SK-N-SH (cell line): ENCODE measurements at regions not wholly inside any gene's neighbourhood (a gene's known extent, or its start where the extent isn't known, plus 50 kb on each side); places are given as distances from the start of the nearest gene placed in this dataset.

ENCODE experiments used
- CTCF ChIA-PET: fragments of 300-600, 350-600 bp; formaldehyde crosslinking; extraction: SDS; loops from one replicate; lab custom pipeline; 2021; lab: Yijun Ruan, JAX
- POLR2A ChIA-PET: fragments of 350-600 bp; sonication (Branson Sonifier 250); formaldehyde crosslinking; extraction: SDS; loops from one replicate; lab custom pipeline; 2020; ENCODE audit warnings: antibody characterized with exemption, inconsistent platforms; lab: Yijun Ruan, JAX
- DNase-seq: peaks from one replicate; pipeline ENCODE4 v3.0.0; 2012
- H2AFZ ChIP-seq: fragments of 200-600 bp; sonication (generic); 2 replicates; pipeline ENCODE4 v1.8.1; 2016; ENCODE audit warnings: antibody characterized with exemption, mild to moderate bottlenecking, low read depth
- H3F3A ChIP-seq: fragments of 200-600 bp; sonication (generic); replicated peaks from 2 replicates; pipeline ENCODE3; 2016; ENCODE audit warnings: antibody characterized with exemption, mild to moderate bottlenecking; ENCODE audit not compliant: insufficient read depth
- H3K27ac ChIP-seq, 2 experiments: fragments of 200-500 bp in 1 of 2; fragments of 200-600 bp in 1 of 2; sonication (Bioruptor generic) in 1 of 2; sonication (generic), shearing (Covaris generic) in 1 of 2; 2 replicates each; pipeline versions ENCODE4 v1.5.1 to v1.6.1; 2014 to 2016; ENCODE audit warnings: low read depth in 2 of 2, inconsistent platforms in 1 of 2, low read length in 1 of 2, mild to moderate bottlenecking in 1 of 2, mixed read lengths in 1 of 2
- H3K27me3 ChIP-seq: fragments of 200-600 bp; sonication (generic), shearing (Covaris generic); 2 replicates; pipeline ENCODE4 v1.6.1; 2016; ENCODE audit warnings: mixed run types; ENCODE audit not compliant: insufficient read depth
- H3K36me3 ChIP-seq, 2 experiments: fragments of 200-500 bp in 1 of 2; fragments of 200-600 bp in 1 of 2; sonication (Bioruptor generic) in 1 of 2; sonication (generic) in 1 of 2; replicated peaks in 1 of 2; 2 replicates each; pipeline versions ENCODE3 to v1.5.1; 2014 to 2016; ENCODE audit warnings: low read length in 1 of 2, mild to moderate bottlenecking in 1 of 2; ENCODE audit not compliant: insufficient read depth in 2 of 2, control insufficient read depth in 1 of 2
- H3K4me1 ChIP-seq, 2 experiments: fragments of 200-500 bp in 1 of 2; fragments of 200-600 bp in 1 of 2; sonication (Bioruptor generic) in 1 of 2; sonication (generic), shearing (Covaris generic) in 1 of 2; 2 replicates each; pipeline versions ENCODE4 v1.5.1 to v1.6.1; 2014 to 2016; ENCODE audit warnings: low read depth in 1 of 2, low read length in 1 of 2, mixed run types in 1 of 2; ENCODE audit not compliant: insufficient read depth in 2 of 2, control insufficient read depth in 1 of 2
- H3K4me2 ChIP-seq: fragments of 200-600 bp; sonication (generic), shearing (Covaris generic); 2 replicates; pipeline ENCODE4 v1.6.1; 2017; ENCODE audit warnings: mixed run types
- H3K4me3 ChIP-seq, 2 experiments: fragments of 200-500 bp in 1 of 2; fragments of 200-600 bp in 1 of 2; sonication (Bioruptor generic) in 1 of 2; sonication (generic), shearing (Covaris generic) in 1 of 2; 2 replicates each; pipeline versions ENCODE4 v1.5.1 to v1.8.1; 2014 to 2016; ENCODE audit warnings: low read depth in 2 of 2, inconsistent platforms in 1 of 2, low read length in 1 of 2, mild to moderate bottlenecking in 1 of 2, mixed read lengths in 1 of 2, moderate library complexity in 1 of 2
- H3K79me2 ChIP-seq: fragments of 200-600 bp; sonication (generic); 2 replicates; pipeline ENCODE4 v1.8.1; 2017; ENCODE audit warnings: mild to moderate bottlenecking; ENCODE audit not compliant: insufficient read depth
- H3K9ac ChIP-seq: fragments of 200-600 bp; sonication (generic); 2 replicates; pipeline ENCODE4 v1.6.1; 2017; ENCODE audit warnings: mixed run types
- H3K9me2 ChIP-seq: fragments of 200-600 bp; sonication (generic); 2 replicates; pipeline ENCODE4 v1.6.1; 2017; ENCODE audit warnings: mixed run types
- H3K9me3 ChIP-seq: fragments of 200-600 bp; sonication (generic); 2 replicates; pipeline ENCODE4 v1.6.1; 2017; ENCODE audit warnings: mixed run types, mild to moderate bottlenecking, moderate library complexity
- H4K20me1 ChIP-seq: fragments of 200-600 bp; sonication (generic); 2 replicates; pipeline ENCODE4 v1.6.1; 2017; ENCODE audit warnings: mild to moderate bottlenecking, mixed run types; ENCODE audit not compliant: insufficient read depth
- CHD2 ChIP-seq: fragments of 150-350 bp; IDR thresholded peaks from 2 replicates; pipeline ENCODE4 v1.6.1; 2018; ENCODE audit warnings: low read length; ENCODE audit not compliant: partially characterized antibody
- GATA2 ChIP-seq: sonication (generic); formaldehyde crosslinking; IDR thresholded peaks from 2 replicates; pipeline ENCODE4 v1.5.0; 2020; ENCODE audit warnings: mild to moderate bottlenecking, missing genetic modification reagents
- MEF2A ChIP-seq: IDR thresholded peaks from 2 replicates; pipeline ENCODE4 v1.4.0; 2012; ENCODE audit warnings: low read depth, borderline replicate concordance
- NRF1 ChIP-seq: IDR thresholded peaks from 2 replicates; pipeline ENCODE4 v1.6.1; 2012; ENCODE audit warnings: low read depth, mild to moderate bottlenecking, low read length
- RCOR1 ChIP-seq: fragments of 150-350 bp; IDR thresholded peaks from 2 replicates; pipeline ENCODE4 v1.6.1; 2017; ENCODE audit warnings: antibody characterized with exemption, low read length
- RFX5 ChIP-seq: IDR thresholded peaks from 2 replicates; pipeline ENCODE4 v1.6.1; 2012; ENCODE audit warnings: mild to moderate bottlenecking, improper control_type of control experiment, low read length
- RXRA ChIP-seq: IDR thresholded peaks from 2 replicates; pipeline ENCODE4 v1.4.0; 2012; ENCODE audit warnings: low read depth, mild to moderate bottlenecking, borderline replicate concordance
- TAF1 ChIP-seq: IDR thresholded peaks from 2 replicates; pipeline ENCODE4 v1.6.1; 2012; ENCODE audit warnings: low read depth, mild to moderate bottlenecking, low read length, moderate library complexity, borderline replicate concordance
- TCF12 ChIP-seq: IDR thresholded peaks from 2 replicates; pipeline ENCODE4 v1.4.0; 2012
- YY1 ChIP-seq: IDR thresholded peaks from 2 replicates; pipeline ENCODE4 v1.4.0; 2012; ENCODE audit warnings: low read depth, mild to moderate bottlenecking
- WGBS: methylation state at CpG from one replicate; pipeline ENCODE4 v1.1.6; 2017; ENCODE audit warnings: low lambda C conversion rate; 5-methylcytosine and 5-hydroxymethylcytosine counted together
- TF ChIP-seq, protein P1 (sequence below): fragments of 150-350 bp; IDR thresholded peaks from 2 replicates; pipeline ENCODE4 v1.6.1; 2016; ENCODE audit warnings: mild to moderate bottlenecking, low read depth, low read length
- TF ChIP-seq, protein P2 (sequence below): fragments of 200-600 bp; sonication (generic); IDR thresholded peaks from 2 replicates; pipeline ENCODE4 v1.6.1; 2017; ENCODE audit warnings: antibody characterized with exemption, mild to moderate bottlenecking, moderate library complexity
- TF ChIP-seq, protein P3 (sequence below): IDR thresholded peaks from 2 replicates; pipeline ENCODE4 v1.6.1; 2012; ENCODE audit warnings: mild to moderate bottlenecking, low read depth, low read length, moderate library complexity
- TF ChIP-seq, protein P4 (sequence below): IDR thresholded peaks from 2 replicates; pipeline ENCODE4; 2012
- TF ChIP-seq, protein P5 (sequence below): IDR thresholded peaks from 2 replicates; pipeline ENCODE4 v1.4.0; 2012; ENCODE audit warnings: low read depth, borderline replicate concordance
- TF ChIP-seq, protein P6 (sequence below): IDR thresholded peaks from 2 replicates; pipeline ENCODE4 v1.4.0; 2012; ENCODE audit warnings: low read depth, borderline replicate concordance

DNA sequence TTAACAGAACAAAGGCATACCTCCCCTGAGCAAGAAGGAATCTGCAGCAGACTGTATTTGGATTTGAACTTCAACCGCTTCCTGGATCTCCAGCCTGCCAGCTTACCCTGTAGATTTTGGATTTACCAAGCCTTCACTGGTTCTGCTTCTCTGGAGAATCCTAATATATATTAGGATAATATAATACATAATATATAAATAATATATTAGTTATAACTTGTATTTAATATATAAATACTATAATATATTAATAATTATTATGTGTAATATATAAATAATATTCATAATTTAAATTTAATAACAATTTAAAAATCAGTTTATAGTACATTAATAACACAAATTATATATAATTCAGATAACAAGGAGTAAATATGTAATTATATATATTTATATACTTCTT, 121.4 kb downstream of the COX18 start:
- Histone ChIP-seq H3K9me3 (no peaks in the 10 kb centered on the region), H3K27me3 (no peaks in the 10 kb centered on the region), H3K27ac (no peak overlapping the region), H4K20me1 (no peaks in the 10 kb centered on the region), H3K4me2 (no peak overlapping the region), H2AFZ (no peak overlapping the region), H3K4me3 (no peak overlapping the region), H3F3A (peaks cover 19% of the 10 kb centered on the region), H3K79me2 (no peaks in the 10 kb centered on the region), H3K36me3 (no peaks in the 10 kb centered on the region), H3K9me2 (no peaks in the 10 kb centered on the region), H3K9ac (no peak overlapping the region), H3K4me1 (no peaks in the 10 kb centered on the region; a peak in 1 of 4 replicates)
- CTCF ChIA-PET: no interaction called here
- DNase-seq: no peak
- TF ChIP-seq, protein P1, sequence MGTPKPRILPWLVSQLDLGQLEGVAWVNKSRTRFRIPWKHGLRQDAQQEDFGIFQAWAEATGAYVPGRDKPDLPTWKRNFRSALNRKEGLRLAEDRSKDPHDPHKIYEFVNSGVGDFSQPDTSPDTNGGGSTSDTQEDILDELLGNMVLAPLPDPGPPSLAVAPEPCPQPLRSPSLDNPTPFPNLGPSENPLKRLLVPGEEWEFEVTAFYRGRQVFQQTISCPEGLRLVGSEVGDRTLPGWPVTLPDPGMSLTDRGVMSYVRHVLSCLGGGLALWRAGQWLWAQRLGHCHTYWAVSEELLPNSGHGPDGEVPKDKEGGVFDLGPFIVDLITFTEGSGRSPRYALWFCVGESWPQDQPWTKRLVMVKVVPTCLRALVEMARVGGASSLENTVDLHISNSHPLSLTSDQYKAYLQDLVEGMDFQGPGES: no peak
- TF ChIP-seq TCF12 (no peak), RFX5 (no peak), NRF1 (no peak), GATA2 (no peak), CHD2 (no peak)
- TF ChIP-seq, protein P2, sequence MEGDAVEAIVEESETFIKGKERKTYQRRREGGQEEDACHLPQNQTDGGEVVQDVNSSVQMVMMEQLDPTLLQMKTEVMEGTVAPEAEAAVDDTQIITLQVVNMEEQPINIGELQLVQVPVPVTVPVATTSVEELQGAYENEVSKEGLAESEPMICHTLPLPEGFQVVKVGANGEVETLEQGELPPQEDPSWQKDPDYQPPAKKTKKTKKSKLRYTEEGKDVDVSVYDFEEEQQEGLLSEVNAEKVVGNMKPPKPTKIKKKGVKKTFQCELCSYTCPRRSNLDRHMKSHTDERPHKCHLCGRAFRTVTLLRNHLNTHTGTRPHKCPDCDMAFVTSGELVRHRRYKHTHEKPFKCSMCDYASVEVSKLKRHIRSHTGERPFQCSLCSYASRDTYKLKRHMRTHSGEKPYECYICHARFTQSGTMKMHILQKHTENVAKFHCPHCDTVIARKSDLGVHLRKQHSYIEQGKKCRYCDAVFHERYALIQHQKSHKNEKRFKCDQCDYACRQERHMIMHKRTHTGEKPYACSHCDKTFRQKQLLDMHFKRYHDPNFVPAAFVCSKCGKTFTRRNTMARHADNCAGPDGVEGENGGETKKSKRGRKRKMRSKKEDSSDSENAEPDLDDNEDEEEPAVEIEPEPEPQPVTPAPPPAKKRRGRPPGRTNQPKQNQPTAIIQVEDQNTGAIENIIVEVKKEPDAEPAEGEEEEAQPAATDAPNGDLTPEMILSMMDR: no peak
- TF ChIP-seq, protein P3, sequence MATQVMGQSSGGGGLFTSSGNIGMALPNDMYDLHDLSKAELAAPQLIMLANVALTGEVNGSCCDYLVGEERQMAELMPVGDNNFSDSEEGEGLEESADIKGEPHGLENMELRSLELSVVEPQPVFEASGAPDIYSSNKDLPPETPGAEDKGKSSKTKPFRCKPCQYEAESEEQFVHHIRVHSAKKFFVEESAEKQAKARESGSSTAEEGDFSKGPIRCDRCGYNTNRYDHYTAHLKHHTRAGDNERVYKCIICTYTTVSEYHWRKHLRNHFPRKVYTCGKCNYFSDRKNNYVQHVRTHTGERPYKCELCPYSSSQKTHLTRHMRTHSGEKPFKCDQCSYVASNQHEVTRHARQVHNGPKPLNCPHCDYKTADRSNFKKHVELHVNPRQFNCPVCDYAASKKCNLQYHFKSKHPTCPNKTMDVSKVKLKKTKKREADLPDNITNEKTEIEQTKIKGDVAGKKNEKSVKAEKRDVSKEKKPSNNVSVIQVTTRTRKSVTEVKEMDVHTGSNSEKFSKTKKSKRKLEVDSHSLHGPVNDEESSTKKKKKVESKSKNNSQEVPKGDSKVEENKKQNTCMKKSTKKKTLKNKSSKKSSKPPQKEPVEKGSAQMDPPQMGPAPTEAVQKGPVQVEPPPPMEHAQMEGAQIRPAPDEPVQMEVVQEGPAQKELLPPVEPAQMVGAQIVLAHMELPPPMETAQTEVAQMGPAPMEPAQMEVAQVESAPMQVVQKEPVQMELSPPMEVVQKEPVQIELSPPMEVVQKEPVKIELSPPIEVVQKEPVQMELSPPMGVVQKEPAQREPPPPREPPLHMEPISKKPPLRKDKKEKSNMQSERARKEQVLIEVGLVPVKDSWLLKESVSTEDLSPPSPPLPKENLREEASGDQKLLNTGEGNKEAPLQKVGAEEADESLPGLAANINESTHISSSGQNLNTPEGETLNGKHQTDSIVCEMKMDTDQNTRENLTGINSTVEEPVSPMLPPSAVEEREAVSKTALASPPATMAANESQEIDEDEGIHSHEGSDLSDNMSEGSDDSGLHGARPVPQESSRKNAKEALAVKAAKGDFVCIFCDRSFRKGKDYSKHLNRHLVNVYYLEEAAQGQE: no peak
- WGBS: 80% methylated on average over 1 of the region's 1 CpG
- POLR2A ChIA-PET: no interaction called here

DNA sequence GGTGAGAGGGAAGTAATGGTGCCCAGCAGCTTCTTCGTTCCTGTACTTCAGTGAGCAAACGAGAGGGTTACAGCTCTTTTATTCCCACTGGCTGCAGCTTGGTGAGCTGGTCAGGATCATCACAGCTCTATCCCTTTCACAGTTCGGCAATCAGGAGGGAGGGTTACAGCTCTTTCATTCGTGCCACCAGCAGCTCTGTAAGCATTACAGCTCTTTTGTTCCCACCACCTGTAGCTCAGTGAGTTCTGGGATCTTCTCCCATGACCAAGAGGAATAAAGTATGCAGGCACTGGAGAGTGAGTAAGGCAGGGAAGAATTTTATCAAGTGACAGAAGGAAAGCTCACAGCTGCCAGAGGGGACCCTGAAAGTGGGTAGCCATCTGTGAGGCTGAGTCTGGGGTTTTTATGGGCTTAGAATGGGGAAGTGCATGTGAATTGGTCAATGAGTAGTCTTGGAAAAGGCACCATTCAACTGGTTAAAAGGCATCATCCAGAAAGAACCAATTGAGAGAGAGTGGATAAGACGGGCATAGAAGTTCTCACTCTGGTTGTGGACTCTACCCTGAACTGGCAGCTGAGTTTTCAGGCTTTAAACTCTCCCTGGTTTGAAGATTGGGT, 123.7 kb downstream of the COX18 start:
- Histone ChIP-seq H3K4me1 (no peaks in the 10 kb centered on the region; a peak in 1 of 4 replicates), H4K20me1 (no peaks in the 10 kb centered on the region), H3F3A (peaks cover 5% of the 10 kb centered on the region), H2AFZ (no peak overlapping the region), H3K9me2 (no peaks in the 10 kb centered on the region), H3K9me3 (no peaks in the 10 kb centered on the region), H3K79me2 (no peaks in the 10 kb centered on the region), H3K4me3 (no peak overlapping the region), H3K36me3 (no peaks in the 10 kb centered on the region), H3K27ac (no peak overlapping the region), H3K4me2 (no peak overlapping the region), H3K9ac (no peak overlapping the region), H3K27me3 (no peaks in the 10 kb centered on the region)
- DNase-seq: no peak
- POLR2A ChIA-PET: no interaction called here
- CTCF ChIA-PET: no interaction called here
- WGBS: 27% methylated on average over 5 of the region's 5 CpGs
- TF ChIP-seq MEF2A (no peak), TAF1 (no peak), RXRA (no peak), TCF12 (no peak), GATA2 (no peak), YY1 (no peak), RCOR1 (no peak)
- TF ChIP-seq, protein P4, sequence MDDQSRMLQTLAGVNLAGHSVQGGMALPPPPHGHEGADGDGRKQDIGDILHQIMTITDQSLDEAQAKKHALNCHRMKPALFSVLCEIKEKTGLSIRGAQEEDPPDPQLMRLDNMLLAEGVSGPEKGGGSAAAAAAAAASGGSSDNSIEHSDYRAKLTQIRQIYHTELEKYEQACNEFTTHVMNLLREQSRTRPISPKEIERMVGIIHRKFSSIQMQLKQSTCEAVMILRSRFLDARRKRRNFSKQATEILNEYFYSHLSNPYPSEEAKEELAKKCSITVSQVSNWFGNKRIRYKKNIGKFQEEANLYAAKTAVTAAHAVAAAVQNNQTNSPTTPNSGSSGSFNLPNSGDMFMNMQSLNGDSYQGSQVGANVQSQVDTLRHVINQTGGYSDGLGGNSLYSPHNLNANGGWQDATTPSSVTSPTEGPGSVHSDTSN: no peak
- TF ChIP-seq, protein P5, sequence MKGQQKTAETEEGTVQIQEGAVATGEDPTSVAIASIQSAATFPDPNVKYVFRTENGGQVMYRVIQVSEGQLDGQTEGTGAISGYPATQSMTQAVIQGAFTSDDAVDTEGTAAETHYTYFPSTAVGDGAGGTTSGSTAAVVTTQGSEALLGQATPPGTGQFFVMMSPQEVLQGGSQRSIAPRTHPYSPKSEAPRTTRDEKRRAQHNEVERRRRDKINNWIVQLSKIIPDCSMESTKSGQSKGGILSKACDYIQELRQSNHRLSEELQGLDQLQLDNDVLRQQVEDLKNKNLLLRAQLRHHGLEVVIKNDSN: no peak
- TF ChIP-seq, protein P6, sequence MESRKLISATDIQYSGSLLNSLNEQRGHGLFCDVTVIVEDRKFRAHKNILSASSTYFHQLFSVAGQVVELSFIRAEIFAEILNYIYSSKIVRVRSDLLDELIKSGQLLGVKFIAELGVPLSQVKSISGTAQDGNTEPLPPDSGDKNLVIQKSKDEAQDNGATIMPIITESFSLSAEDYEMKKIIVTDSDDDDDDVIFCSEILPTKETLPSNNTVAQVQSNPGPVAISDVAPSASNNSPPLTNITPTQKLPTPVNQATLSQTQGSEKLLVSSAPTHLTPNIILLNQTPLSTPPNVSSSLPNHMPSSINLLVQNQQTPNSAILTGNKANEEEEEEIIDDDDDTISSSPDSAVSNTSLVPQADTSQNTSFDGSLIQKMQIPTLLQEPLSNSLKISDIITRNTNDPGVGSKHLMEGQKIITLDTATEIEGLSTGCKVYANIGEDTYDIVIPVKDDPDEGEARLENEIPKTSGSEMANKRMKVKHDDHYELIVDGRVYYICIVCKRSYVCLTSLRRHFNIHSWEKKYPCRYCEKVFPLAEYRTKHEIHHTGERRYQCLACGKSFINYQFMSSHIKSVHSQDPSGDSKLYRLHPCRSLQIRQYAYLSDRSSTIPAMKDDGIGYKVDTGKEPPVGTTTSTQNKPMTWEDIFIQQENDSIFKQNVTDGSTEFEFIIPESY: no peak
